ENCODE measurements at regions not wholly inside any gene's neighbourhood (a gene's known extent, or its start where the extent isn't known, plus 50 kb on each side); places are given as distances from the start of the nearest gene placed in this dataset.
"Not testable (repeated sequence)": the region's sequence is repeated elsewhere in the genome, so short reads cannot be mapped to it uniquely, and the experiment has no call there.

- no peak for DNase-seq (ENCODE audit: low spot score)
These were observed 104.6 kb upstream of the GPBP1 start for GRCh38 chr5:57069115-57069835.

DNA sequence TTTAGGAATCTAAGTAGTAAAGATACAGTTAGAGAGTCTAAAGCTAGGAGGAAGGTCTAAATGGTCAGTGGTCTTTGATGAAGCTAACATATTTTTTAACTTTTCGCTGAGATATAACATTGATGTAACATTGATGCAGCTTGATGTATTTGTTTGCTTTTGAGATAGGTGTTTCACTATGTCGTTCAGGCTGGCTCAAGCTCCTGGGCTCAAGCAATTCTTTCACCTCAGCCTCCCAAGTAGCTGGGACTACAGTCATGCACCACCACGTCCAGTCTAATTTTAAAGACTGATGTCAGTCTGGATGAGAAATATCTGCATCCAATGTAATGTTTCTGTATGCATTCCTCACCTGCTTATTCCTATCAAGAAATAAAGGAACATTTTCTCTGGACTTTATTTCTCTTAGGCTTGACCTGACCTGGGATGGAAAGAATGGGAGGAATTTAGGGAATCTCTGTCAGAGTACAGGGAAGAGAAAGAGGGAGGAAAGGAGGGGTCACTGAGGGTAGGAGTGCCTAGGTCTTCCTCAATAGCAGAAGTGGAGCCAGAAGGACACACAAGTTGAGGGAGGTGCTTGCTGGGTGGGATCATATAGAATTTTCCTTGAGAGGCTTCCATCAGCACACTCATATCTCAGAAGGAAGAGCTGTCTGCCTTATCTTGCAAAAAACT is 101.5 kb upstream of the GPBP1 start:
- no peak for DNase-seq (ENCODE audit: low spot score)

DNA sequence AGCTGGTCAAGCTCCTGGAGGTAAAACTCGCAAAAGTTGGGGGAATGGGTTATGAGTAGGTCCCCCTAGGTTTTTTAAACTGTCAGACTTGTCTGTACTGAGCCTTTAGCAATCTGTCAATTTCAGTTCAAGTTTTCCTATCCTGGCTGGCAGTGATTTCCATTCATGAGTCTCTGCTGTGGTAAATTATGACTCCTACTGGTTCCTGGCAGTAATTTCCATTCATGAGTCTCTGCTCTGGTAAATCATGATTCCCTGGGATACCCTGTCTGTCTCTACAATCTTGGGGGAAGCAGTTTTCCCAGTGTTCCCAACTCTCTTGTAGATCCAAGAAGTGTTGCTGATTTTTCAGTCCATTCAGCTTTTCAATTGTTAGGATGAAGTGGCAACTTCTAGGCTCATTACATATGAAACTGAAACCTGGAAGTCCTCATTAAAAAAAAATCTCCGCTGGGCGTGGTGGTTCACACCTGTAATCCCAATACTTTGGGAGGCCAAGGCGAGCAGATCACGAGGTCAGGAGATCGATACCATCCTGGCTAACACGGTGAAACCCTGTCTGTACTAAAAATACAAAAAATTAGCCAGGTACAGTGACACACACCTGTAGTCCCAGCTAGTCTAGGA is 91.3 kb upstream of the GPBP1 start:
- peak; percentile 36 for DNase-seq (ENCODE audit: low spot score)

GRCh38 chr5:57085306-57086081 is 88.4 kb upstream of the GPBP1 start:
- DNase-seq (ENCODE audit: low spot score), result no peak

DNA sequence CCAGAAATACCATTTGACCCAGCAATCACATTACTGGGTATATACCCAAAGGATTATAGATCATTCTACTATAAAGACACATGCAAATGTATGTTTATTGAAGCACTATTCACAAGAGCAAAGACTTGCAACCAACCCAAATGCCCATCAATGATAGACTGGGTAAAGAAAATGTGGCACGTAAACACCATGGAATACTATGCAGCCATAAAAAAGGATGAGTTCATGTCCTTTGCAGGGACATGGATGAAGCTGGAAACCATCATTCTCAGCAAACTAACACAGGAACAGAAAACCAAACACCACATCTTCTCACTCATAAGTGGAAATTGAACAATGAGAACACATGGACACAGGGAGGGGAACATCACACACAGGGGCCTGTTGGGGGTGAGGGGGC is 85.9 kb upstream of the GPBP1 start:
- DNase-seq (ENCODE audit: low spot score), result not testable (repeated sequence)

GRCh38 chr5:57094753-57095683 is 78.8 kb upstream of the GPBP1 start:
- peak; percentile 42 for DNase-seq (ENCODE audit: low spot score)

DNA sequence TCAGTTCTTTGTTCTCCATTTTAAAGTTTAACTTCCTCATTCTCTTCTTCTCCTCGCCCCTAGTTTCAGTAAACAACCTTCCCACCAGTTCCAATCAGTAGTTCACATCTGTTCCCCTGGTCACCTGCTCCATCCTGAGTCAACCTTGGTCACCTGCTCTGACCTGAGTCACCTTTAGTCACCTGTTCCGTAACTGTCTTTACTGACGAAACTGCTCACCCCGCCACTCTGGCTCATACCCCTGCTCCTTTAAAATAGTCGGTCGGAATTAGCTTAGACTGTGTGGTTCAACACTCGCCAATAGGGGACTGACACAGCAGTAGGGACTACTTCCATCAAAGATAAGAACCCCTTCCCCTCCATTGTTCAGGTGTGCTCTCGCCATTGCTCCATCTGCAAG is 76.3 kb upstream of the GPBP1 start:
- DNase-seq (ENCODE audit: low spot score), result no peak

DNA sequence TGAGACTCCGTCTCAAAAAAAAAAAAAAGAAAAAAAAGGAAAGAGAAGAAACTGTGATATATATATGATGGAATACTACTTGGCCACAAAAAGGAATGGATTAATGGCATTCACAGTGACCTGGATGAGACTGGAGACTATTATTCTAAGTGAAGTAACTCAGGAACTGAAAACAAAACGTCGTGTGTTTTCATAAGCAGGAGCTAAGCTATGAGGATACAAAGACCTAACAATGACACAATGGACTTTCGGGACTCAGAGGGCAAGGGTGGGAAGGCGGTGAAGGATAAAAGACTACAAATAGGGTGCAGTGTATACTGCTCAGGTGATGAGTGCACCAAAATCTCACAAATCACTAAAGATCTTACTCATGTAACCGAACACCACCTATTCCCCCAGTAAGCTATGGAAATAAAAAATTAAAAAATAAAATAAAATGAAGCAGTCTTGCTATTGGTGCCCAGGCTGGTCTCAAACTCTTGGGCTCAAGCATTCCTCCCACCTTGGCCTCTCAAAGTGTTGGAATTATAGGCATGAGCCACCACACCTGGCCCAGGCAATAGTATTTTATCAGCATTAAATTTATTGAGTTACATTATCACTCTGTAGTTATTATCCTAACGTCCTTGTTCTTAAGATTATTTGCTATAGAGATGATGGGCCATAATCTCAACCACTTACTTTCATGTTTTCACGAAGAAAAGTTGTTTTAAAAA is 71.5 kb upstream of the GPBP1 start:
- DNase-seq (ENCODE audit: low spot score), result no peak

DNA sequence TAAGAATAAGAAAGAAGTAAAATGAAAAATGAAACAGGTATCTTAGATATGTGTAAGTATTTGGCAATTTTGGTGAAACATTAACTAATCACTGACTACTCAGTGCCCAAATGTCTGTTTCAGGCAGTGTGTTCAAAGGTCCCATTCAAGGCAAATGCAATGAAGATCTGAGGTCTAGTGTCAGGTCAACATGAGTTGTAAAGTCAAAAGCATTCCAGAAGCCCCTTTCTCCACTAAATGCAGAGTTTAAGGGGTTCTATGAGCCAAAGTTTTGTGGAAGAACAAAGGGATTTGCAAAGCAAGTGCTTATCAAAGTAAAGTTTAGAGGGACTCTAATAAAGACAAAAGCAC is 71.0 kb upstream of the GPBP1 start:
- DNase-seq (ENCODE audit: low spot score), result no peak

DNA sequence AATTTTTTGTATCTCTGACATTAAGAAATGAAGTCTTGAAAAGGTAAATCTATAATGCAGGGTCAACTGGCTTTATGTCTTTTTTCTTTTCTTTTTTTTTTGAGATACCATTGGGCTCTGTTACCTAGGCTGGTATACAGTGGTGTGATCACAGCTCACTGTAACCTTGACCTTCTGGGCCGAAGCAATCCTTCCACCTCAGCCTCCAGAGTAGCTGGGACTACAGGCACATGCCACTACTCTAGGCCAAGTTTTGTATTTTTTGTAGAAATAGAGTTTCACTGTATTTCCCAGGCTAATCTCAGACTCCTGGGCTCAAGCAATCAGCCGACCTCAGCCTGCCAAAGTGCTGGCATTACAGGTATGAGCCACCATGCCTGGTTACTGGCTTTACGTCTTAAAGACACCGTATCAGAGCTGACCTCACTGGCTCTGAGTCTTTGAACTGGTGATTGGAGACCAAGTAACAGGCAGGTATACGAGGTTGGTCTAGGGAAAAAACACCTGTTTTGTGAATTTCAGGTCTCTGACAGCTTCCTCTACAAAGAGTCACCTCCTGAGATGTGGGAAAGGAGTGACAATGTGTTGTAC is 70.4 kb upstream of the GPBP1 start:
- no peak for DNase-seq (ENCODE audit: low spot score)

DNA sequence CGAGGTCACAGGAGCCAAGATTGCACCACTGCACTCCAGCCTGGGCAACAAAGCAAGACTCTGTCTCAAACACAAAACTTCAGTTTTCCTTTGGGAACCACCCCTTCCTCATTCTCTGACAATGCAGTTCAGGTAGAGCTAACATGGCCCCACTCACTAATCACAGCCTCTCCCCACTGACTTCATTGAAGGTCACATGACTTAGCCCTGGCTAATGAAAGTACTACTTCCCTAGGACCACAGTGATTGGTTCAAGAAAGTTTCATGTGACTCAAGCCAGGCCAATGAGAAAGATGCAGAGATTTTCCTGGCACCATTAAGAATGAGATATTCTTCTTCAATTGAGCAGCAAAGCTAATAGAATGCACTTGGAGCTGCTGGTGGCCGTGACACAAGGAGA is 67.2 kb upstream of the GPBP1 start:
- DNase-seq (ENCODE audit: low spot score), result no peak

GRCh38 chr5:57111993-57112392 is 61.9 kb upstream of the GPBP1 start:
- DNase-seq (ENCODE audit: low spot score), result no peak

DNA sequence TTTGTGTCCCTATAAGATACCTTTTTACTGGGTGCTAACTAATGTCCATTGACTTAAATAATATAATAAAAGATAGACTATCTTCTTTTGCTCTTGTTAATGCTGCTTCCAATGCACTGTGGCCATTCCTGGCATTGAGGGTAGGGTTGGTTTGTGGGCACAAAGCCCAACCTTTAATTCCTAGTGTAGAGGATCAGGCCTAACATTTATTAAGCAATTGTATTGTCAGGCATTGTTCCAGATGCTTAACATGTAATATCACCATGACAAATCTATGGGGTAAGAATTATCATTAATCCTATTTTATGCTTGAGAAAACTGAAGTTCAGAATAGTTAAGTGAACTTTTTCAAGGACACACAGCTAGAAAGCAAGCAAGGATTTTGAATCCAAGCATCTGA is 60.4 kb upstream of the GPBP1 start:
- DNase-seq (ENCODE audit: low spot score), result no peak

DNA sequence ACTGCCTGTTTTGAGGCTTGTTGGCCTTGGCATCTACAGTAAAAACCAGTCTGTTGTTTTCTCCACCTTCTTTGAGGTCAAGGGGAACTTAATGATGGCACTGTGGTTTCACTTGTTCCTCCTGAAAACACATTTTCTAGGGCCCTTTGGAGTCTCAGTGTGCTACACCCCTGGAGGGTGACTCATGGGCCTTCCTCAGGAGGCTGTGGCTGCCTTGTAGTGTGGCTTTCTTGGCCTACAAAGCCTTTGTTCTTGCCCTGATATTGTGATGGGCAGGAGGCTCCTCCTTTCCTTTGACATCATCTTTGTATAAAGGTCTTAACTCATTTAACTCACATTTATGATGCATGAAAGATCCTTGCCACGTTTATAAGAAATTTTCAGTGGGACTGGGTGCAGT is 56.3 kb upstream of the GPBP1 start:
- peak; percentile 15 for DNase-seq (ENCODE audit: low spot score)

DNA sequence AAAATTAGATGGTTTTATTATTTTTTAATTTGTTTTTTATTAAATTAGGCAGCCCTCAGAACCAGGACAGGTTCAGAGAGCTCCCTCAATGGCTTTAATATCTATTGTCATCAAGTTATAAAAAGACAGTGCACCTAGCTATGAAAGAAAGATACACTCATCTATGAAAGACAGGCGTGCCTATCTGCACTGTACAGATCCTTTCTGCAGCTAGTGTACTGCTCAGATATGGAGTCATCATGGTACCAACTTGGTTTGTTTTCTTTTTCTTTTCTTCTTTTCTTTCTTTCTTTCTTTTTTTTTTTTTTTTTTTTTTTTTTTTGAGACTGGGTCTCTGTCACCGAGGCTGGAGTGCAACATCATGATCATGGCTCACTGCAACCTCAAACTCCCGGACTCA is 54.8 kb upstream of the GPBP1 start:
- no peak for DNase-seq (ENCODE audit: low spot score)

GRCh38 chr5:57124014-57124413 is 49.8 kb upstream of the GPBP1 start:
- no peak for DNase-seq (ENCODE audit: low spot score)

Data from SW480 (cell line).